Activated naive CD4-positive, alpha-beta T cell treated with anti-CD3 and anti-CD28 coated beads, Interleukin-2, amount 50 U/mL, for 72 hours (primary cell): ENCODE measurements at regions not wholly inside any gene's neighbourhood (a gene's known extent, or its start where the extent isn't known, plus 50 kb on each side); places are given as distances from the start of the nearest gene placed in this dataset.
"Not testable (repeated sequence)": the region's sequence is repeated elsewhere in the genome, so short reads cannot be mapped to it uniquely, and the experiment has no call there.

Experiments
- ATAC-seq, 2 donors: fragments of 150-1000 bp; cut with Tn5 transposase; 2 replicates each; pipeline ENCODE4 v1.10.0; 2021; ENCODE audit warnings: mild to moderate bottlenecking in 2 of 2, moderate library complexity in 2 of 2
- DNase-seq, 2 donors: peaks; one replicate each; pipeline ENCODE4 v3.0.0; 2021 to 2022; ENCODE audit warnings: low spot score in 2 of 2
- H3K27ac Mint-ChIP-seq, 2 donors: one replicate each; pipeline ENCODE4 v1.8.0; 2022; ENCODE audit warnings: mild to moderate bottlenecking in 2 of 2, mixed read lengths in 2 of 2
- H3K36me3 Mint-ChIP-seq, 2 donors: one replicate each; pipeline ENCODE4 v1.8.0; 2022; ENCODE audit warnings: mixed read lengths in 2 of 2
- H3K9me3 Mint-ChIP-seq, 2 donors: one replicate each; pipeline ENCODE4 v1.8.0; 2022; ENCODE audit warnings: mixed read lengths in 2 of 2

DNA sequence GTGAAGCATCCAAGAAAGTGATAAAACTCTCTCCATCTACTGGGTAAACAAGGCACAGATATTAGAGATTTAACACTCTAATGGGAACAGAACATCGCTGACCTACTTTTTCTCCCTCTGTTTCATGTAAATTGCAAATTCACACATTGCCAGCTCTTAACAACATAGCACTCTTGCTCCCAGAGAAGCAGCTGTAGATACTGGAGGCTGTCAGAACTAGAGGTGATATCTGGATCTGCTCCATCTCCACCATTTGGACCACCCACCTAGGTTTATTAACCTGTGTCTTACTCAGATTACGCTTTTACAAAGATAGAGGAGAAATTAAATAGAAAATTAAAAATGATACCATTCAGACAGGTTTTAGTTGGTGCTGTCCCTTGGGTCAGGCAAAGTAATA is 289.1 kb upstream of the CRBN start:
- no peak overlapping the region for H3K27ac Mint-ChIP-seq
- DNase-seq (no peak), ATAC-seq (no peak)
- H3K9me3 Mint-ChIP-seq: no peaks in the 10 kb centered on the region
- H3K36me3 Mint-ChIP-seq: no peaks in the 10 kb centered on the region

DNA sequence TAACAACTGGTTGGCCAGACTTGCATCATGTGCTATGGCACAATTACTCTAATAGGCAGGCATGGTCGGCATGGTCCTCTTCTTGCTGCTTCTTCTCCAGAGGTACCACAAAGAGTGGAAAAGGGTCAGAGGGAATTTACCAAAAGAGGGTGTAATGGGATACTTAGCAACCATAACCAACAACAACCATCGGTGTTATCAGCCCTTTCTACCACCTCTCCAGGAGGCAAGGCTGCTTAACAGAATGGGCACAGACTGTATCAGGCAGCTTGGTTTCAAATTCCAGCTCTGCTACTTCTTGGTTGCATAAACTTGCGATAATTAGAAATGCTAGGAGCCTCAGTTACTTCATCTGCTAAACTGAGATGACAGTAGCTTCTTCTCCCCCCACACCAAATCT is 284.6 kb upstream of the CRBN start:
- ATAC-seq (no peak), DNase-seq (no peak)
- no peak overlapping the region for H3K27ac Mint-ChIP-seq
- no peaks in the 10 kb centered on the region for H3K36me3 Mint-ChIP-seq
- H3K9me3 Mint-ChIP-seq: no peaks in the 10 kb centered on the region

DNA sequence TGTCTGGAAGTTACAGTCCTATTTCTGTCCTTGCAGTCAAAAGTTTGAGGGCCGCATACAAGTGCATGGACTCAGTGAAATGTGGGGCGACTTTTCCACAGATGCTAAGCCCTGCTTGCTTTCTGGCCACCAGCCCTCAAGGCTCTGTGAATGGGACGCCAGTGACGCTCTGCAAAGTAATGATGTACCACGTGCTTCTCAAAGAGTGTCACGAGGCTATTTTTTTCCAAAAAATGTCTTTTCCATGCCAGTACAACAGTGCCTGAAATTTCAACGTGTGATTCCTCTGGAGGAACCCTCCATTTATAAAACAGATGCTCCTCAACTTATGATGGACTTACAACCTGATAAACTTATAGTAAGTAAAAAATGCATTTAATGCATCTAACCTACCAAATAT is 281.8 kb upstream of the CRBN start:
- ATAC-seq (no peak), DNase-seq (no peak)
- Mint-ChIP-seq H3K27ac (no peak overlapping the region), H3K9me3 (no peaks in the 10 kb centered on the region), H3K36me3 (no peaks in the 10 kb centered on the region)

DNA sequence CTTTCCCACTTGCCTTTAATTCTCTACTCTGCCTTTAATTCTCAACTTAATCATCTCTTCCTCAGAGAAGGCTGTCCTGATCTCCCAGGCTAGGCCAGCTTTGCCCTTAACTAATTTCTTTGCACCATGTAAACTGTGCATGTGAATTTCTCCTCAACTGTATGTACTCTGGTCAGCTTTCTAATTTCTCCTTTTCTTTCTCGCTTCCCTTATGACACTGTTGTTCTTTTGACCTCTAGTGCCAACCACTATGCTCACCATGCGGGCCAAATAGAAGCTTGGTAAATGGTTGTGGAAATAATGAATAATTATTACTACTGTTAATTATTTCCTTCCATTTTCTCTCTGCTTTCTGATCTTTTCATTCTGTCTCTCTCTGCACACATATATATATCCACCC is 269.0 kb upstream of the CRBN start:
- DNase-seq (no peak), ATAC-seq (no peak)
- Mint-ChIP-seq H3K27ac (no peak overlapping the region), H3K9me3 (no peaks in the 10 kb centered on the region), H3K36me3 (no peaks in the 10 kb centered on the region)

DNA sequence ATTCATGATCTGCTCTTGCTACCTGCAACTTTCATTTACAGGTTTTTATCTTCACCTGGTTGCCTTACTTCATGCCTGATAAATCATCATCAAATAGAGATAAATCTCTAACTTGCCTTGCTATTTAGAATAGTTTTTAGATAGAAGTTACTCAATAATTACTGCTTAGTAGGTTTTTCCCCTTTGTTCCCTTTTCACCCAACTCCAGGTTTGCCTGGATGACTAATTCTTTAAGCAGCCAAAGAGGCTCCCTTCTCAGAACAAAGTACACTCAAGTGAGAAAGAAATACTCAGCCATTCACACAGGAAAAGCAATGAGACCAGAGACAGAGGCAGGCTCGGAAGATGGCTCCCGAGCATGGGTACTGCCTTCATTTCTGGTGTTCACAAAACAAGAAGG is 268.1 kb upstream of the CRBN start:
- Mint-ChIP-seq H3K9me3 (no peaks in the 10 kb centered on the region), H3K36me3 (no peaks in the 10 kb centered on the region), H3K27ac (no peak overlapping the region)
- no peak for ATAC-seq
- DNase-seq: no peak

DNA sequence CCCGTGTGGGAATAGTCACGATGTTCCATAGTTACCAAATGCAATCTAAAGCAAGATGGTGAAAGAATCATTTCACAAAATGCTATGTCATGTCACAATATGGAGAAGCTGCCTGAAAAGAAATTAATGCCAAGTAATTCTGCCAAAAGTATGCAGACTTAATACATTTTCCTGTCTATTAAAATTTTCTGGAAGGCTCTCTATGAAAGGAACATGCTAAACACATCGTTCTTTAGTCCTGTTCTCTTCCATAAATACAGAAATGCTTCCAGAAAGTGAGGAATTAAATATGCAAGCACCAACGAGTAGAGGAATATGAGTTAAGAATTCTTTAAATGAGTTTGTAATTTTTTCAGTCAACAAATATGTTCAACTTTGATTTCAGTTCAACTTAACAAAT is 266.8 kb upstream of the CRBN start:
- no peak overlapping the region for H3K27ac Mint-ChIP-seq

DNA sequence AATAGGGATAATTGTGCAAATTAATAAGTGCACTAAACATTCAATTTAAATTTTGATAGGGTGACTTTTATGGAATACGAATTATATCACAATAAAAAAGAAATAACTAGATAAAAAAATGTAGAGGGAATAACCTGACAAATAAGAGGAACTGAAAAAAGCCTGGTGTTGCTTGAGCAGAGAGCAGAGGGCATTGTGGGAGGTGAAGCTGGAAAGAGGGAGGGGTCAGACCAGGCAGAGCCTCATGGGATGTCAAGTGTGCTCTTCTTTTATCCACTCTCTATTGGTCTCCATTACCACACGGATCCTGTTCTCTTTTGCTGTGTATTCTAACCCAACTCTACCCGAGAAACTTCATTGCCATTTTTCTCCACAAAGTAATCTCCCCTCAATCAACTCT is 264.0 kb upstream of the CRBN start:
- DNase-seq: no peak
- Mint-ChIP-seq H3K36me3 (no peaks in the 10 kb centered on the region), H3K27ac (no peak overlapping the region), H3K9me3 (no peaks in the 10 kb centered on the region)
- ATAC-seq: no peak

More for the DNA sequence above, 266.8 kb upstream of the CRBN start:
- DNase-seq (no peak), ATAC-seq (no peak)
- Mint-ChIP-seq H3K36me3 (no peaks in the 10 kb centered on the region), H3K9me3 (no peaks in the 10 kb centered on the region)

DNA sequence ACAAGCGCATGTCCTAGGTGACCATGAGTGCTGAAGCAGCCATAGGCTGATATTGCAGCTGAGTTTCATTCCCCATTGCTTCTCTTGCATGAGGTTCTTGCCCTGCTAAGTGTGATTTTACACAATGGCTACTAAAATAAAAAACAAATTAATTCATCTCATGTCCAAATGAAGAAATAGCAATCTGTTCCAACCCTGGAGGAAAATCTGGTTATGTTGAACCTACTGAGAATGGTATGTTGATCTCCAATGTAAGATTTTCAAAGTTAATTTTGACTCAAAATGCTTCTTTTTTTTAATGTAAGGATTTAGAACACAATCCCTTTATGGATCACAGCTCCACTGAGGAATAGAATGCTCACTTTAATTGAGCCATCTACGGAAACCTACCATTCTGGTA is 254.2 kb upstream of the CRBN start:
- H3K9me3 Mint-ChIP-seq: no peaks in the 10 kb centered on the region
- H3K27ac Mint-ChIP-seq: no peak overlapping the region
- DNase-seq (no peak), ATAC-seq (no peak)
- H3K36me3 Mint-ChIP-seq: no peaks in the 10 kb centered on the region

DNA sequence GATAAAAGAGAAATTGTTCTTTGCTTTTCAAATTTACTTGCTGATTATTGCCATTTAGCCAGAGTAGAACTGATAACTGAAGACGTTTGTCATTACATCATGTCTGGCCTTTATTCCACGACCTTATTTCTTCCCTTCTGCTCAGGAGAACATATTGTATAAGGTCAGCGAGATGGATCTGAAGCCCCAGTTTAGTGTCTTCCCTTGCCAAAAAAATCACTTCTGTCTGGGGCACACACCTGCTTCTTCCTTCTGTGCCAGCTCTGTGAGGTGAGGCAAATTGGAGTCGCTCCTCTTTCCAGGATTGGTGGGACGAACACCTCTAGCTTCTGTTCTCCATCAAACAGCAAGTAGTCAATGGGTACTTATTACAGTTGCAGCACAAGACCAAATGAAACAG is 250.3 kb upstream of the CRBN start:
- no peak for ATAC-seq
- H3K27ac Mint-ChIP-seq: no peak overlapping the region

DNA sequence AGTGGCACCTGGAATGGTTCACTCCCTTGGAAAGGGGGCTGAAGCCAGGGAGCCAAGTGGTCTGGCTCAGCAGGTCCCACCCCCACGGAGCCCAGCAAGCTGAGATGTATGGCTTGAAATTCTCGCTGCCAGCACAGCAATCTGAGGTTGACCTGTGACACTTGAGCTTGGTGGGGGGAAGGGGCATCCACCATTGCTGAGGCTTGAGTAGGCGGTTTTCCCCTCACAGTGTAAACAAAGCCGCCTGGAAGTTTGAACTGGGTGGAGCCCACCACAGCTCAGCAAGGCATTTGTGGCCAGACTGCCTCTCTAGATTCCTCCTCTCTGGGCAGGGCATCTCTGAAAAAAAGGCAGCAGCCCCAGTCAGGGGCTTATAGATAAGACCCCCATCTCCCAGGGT is 228.2 kb upstream of the CRBN start:
- not testable (repeated sequence) for DNase-seq, ATAC-seq, H3K27ac Mint-ChIP-seq
- Mint-ChIP-seq H3K9me3 (peaks cover 10 to 15% of the 10 kb centered on the region in 2 donors), H3K36me3 (peaks cover 0 to 11% of the 10 kb centered on the region in 2 donors)

More for the DNA sequence above, 250.3 kb upstream of the CRBN start:
- H3K36me3 Mint-ChIP-seq: no peaks in the 10 kb centered on the region
- no peak for DNase-seq
- no peaks in the 10 kb centered on the region for H3K9me3 Mint-ChIP-seq

DNA sequence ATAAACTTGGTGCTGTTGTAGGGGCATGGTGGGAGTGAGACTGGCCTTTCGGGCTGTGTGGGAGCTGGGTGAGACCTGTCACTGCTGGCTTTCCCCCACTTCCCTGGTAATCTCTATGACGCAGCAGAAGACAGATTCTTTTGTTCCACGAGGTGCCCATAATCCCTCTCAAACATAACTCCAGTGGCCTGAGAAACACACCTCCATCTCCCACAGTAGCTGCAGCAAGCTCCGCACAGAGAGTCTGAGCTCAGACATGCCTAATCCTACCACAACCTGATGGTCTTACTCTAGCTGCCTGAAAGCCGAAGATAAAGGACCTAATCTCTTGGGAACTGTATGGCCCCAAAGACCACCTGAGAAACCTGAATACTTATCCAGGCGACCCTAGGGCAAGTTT is 225.6 kb upstream of the CRBN start:
- DNase-seq (no peak), ATAC-seq (no peak)
- Mint-ChIP-seq H3K27ac (no peak overlapping the region), H3K36me3 (peaks cover 0 to 15% of the 10 kb centered on the region in 2 donors), H3K9me3 (peaks cover 8 to 18% of the 10 kb centered on the region in 2 donors)

DNA sequence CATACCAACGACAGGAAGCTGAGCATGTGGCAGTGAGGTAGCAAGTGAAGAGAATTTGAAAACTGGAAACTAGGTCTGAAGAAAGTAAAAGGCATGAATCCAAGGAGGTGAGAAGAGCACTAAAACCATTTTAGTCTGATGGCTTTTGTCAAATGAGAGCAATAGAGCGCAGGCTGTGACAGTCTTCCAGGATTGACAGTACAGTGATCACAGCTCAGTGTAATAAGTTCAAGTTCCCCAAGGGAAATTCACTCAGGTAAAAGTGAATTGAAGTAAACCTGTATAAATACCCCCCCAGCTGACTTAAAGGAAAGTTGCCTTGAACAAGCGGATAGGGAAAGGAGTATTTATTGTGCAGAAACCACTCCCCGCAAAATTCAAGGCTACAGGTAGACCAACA is 224.2 kb upstream of the CRBN start:
- no peak for DNase-seq
- H3K9me3 Mint-ChIP-seq: peaks cover 5 to 17% of the 10 kb centered on the region in 2 donors
- ATAC-seq: no peak
- H3K27ac Mint-ChIP-seq: no peak overlapping the region
- H3K36me3 Mint-ChIP-seq: peaks cover 0 to 15% of the 10 kb centered on the region in 2 donors

DNA sequence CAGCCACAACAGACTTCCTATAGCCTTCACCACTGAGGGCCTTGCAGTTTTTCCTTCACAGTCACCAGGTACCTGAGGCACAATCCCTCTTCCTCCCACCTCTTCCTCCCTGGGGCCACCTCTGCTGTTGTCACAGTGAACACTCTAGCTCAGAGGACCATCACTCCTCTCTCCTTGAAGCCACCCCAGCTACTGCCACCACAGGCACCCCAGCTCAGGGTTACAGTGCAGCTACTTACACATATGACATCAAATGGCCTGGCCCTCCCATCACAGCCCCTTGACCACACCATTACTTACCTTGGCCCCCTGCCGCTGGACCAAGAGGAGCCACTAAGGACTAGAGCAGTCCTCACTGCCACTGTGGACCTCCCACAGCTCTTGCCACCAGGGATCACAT is 213.5 kb upstream of the CRBN start:
- no peaks in the 10 kb centered on the region for H3K36me3 Mint-ChIP-seq
- H3K9me3 Mint-ChIP-seq: peaks cover 4 to 10% of the 10 kb centered on the region in 2 donors
- ATAC-seq (no peak), DNase-seq (no peak)
- no peak overlapping the region for H3K27ac Mint-ChIP-seq

DNA sequence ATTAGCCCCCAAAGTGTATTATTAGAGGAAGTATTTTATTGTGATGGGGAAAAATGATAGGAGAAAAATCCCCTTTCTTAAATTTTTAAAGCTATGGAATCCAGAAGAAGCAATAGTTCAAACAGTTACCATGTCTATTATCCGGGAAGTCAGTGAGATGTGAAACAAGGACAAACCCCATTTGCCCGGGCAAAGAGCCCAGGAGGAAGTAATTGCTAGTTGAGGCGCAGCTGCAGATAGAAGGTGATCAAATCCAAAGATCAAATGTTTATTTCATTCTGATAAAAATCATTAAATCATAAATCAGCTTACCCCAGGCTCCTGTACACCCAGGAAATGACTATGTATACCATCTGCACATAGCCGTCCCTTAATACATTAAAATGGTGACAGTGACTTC is 204.0 kb upstream of the CRBN start:
- no peak overlapping the region for H3K27ac Mint-ChIP-seq
- no peaks in the 10 kb centered on the region for H3K9me3 Mint-ChIP-seq
- ATAC-seq: no peak
- no peaks in the 10 kb centered on the region for H3K36me3 Mint-ChIP-seq
- DNase-seq: no peak

DNA sequence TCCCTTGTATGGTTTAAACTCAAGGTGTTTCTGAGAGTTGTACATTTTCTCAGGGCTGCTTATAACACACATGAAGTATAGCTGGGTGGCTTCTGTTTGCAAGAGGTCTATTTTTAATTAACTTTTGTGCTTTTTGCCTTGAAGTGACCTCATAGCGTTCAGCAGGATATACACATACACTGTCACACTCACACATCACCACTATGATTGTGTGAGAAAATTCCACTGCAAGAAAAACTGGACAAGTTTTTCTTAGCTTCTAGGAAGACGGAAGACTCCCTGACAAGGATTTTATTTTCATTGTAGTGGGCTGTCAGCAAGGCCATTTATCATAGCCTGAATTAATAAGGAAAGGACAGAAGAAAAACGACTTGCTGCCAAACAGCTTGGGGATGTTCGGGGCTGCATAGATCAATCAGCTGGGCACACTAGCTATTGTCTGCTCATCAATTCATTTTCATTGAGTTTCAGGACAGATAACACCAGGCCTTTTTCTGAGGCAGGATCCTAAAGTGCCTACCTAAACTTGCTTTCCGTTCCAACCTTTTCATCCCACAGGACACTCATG is 192.8 kb upstream of the CRBN start:
- Mint-ChIP-seq H3K27ac (no peak overlapping the region), H3K9me3 (peaks cover 16 to 18% of the 10 kb centered on the region in 2 donors), H3K36me3 (peaks cover 0 to 7% of the 10 kb centered on the region in 2 donors)
- DNase-seq (no peak), ATAC-seq (no peak)

DNA sequence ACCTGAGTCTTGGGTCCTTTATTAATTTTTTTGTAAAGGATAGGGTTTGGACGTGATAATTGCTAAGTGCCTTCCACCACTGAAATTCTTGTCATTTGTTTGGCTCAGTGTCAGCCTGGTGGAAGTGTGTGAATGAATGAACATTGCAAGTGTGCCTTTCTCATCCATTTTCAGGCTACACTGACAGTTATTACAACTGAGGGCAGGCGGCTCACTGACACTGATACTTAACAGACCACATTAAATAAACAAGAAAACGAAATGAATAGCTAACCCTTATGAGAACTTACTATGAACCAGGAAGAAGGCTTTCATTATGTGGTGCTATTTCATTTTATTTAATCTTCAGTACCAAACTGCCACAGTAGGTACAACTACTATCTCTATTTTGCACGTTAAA is 188.8 kb upstream of the CRBN start:
- no peaks in the 10 kb centered on the region for H3K9me3 Mint-ChIP-seq
- ATAC-seq (no peak), DNase-seq (no peak)
- no peak overlapping the region for H3K27ac Mint-ChIP-seq
- no peaks in the 10 kb centered on the region for H3K36me3 Mint-ChIP-seq

DNA sequence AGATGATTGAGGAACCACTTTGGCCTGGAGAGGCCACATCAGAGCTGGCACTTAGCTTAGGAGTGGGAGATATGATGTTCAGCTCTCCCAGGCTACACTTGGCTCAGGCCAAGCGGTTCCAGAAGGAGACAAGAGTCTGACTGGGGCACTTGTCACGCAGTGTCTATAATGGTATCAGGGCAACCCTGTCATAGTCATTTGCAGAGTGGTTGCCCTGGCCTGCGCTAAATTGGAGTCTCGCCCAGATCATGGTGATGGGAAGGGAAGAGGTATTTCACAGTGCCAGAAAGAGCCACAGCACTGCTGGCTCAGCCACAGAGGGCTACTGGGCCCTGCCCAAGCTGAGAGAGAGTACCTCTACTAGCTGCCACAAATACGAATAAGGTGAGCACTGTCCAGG is 186.9 kb upstream of the CRBN start:
- ATAC-seq: no peak
- Mint-ChIP-seq H3K9me3 (no peaks in the 10 kb centered on the region), H3K27ac (no peak overlapping the region), H3K36me3 (no peaks in the 10 kb centered on the region)
- no peak for DNase-seq

DNA sequence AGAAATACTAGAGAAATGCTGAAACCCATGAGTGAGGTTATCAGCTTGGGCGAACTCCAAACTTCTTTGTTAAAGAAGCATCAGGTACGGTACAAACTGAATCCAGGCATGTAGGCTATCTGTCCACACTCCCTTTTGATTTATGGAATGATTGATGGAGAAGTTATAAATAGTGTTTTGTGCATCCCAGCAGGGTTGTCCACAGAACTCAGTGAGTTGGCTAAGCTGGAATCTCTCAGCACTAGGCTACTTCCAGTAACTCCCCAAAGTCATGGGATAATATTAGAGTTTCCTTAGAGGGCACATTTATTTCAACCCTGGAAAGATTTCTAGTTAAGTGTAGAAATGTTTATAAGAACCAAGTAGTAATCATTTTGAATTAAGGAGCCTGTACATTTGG is 186.2 kb upstream of the CRBN start:
- H3K27ac Mint-ChIP-seq: no peak overlapping the region
- H3K36me3 Mint-ChIP-seq: no peaks in the 10 kb centered on the region
- H3K9me3 Mint-ChIP-seq: no peaks in the 10 kb centered on the region
- DNase-seq: no peak
- ATAC-seq: no peak

DNA sequence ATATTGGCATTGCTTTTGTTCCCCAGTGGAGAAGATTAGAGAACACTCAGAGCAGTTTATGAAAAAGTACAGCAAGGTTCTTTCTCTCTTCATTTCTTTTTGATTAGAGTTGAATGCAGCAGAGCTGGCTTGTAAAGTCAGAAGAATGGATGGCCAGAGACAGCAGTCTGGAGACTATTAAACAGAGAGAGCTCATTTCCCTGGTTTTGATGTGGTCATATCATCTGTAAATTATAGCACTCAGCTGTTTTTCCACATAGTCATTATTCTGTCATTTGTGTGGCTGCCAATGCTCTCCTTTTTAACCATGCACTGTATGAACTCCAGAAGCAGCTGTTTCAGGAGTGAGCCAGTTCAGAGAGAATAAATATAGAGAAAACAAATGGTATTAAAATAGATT is 177.4 kb upstream of the CRBN start:
- Mint-ChIP-seq H3K36me3 (no peaks in the 10 kb centered on the region), H3K27ac (no peak overlapping the region), H3K9me3 (no peaks in the 10 kb centered on the region)
- DNase-seq: no peak
- no peak for ATAC-seq
